ENCODE measurements at regions not wholly inside any gene's neighbourhood (a gene's known extent, or its start where the extent isn't known, plus 50 kb on each side); places are given as distances from the start of the nearest gene placed in this dataset.

DNA sequence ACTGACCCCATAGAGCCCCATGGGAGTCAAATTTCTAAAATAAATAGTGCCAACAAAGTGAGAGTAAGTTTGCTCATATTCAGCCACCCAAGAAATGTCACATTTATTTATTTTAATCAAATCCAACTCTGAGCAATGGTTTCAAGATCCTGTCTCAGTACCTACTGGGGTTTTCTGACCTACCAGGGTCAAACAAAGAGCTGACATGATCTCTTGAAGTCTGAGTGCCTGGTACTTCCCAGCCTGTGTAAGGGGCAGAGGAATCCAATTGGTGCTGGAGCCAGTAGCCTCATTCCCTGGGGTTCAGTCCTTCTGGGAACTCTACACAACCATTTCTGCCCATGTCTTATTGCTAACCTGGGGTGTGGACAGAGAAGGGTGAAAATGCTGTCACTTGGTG lies 104.6 kb upstream of the SERP2 start:
- POLR2A ChIA-PET = no interaction called here
- Histone ChIP-seq H3K4me3 (ENCODE audit: low read depth, low read length) (no peak overlapping the region), H3K36me3 (ENCODE audit: control insufficient read depth, insufficient read depth, low read length) (no peaks in the 10 kb centered on the region), H3K27me3 (ENCODE audit: control insufficient read depth, insufficient read depth, low read length) (no peaks in the 10 kb centered on the region)
- CTCF ChIA-PET = no interaction called here
- DNase-seq (ENCODE audit: low read depth) = no peak
- TF ChIP-seq, protein P1, sequence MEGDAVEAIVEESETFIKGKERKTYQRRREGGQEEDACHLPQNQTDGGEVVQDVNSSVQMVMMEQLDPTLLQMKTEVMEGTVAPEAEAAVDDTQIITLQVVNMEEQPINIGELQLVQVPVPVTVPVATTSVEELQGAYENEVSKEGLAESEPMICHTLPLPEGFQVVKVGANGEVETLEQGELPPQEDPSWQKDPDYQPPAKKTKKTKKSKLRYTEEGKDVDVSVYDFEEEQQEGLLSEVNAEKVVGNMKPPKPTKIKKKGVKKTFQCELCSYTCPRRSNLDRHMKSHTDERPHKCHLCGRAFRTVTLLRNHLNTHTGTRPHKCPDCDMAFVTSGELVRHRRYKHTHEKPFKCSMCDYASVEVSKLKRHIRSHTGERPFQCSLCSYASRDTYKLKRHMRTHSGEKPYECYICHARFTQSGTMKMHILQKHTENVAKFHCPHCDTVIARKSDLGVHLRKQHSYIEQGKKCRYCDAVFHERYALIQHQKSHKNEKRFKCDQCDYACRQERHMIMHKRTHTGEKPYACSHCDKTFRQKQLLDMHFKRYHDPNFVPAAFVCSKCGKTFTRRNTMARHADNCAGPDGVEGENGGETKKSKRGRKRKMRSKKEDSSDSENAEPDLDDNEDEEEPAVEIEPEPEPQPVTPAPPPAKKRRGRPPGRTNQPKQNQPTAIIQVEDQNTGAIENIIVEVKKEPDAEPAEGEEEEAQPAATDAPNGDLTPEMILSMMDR (IDR thresholded peaks at IDR 0.05; ENCODE audit: insufficient read depth, low read depth, low read length) = no peak

DNA sequence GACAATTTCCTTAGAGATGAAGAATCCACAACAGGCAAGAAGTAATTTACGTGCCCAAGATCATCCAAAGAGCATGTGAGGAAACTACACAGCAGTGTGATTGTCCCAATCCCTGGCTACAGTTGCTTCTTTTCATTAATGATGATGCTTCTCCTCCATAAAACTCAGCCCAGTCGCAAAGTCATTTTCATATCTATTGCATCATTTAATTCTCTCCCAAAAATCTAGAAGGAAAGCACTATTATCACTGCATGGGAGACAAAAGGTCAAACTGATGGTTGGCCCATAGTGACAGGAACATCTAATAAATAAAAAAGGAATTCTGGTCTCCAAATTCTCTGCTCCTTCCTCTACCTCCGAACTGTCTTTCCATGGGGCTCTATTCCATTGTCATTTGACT lies 103.5 kb upstream of the SERP2 start:
- DNase-seq (ENCODE audit: low read depth) = no peak
- CTCF ChIA-PET = no interaction called here
- POLR2A ChIA-PET = no interaction called here
- TF ChIP-seq, protein P1 (IDR thresholded peaks at IDR 0.05; ENCODE audit: insufficient read depth, low read depth, low read length) = no peak
- Histone ChIP-seq H3K27me3 (ENCODE audit: control insufficient read depth, insufficient read depth, low read length) (no peaks in the 10 kb centered on the region), H3K4me3 (ENCODE audit: low read depth, low read length) (no peak overlapping the region), H3K36me3 (ENCODE audit: control insufficient read depth, insufficient read depth, low read length) (no peaks in the 10 kb centered on the region)

DNA sequence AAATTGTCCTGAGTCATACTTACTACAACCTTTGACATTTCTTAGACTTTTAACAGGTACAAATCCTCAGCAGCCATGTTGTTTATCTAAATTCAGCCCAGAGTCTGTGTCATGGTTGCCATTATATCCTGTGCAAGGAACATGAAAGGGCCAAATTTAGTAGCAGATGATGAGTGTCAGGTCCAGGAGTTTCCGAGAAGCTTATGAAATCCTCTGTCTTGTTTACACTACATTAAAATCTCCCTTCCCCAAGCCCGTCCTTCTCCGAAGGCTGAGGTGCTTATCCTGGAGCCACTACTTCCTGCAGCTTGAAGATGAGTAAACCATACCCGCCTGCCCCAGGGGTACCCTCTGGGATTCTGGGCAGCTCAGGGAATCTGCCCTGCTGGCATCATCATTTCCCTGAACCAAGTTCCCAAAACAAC lies 102.6 kb upstream of the SERP2 start:
- ChIA-PET CTCF (interaction anchor here (0.7 kb wide), 1 partner anchor 23 kb away, joined by 3 read pairs; no protein-coding TSS in a partner anchor), POLR2A (no interaction called here)
- TF ChIP-seq, protein P1 (IDR thresholded peaks at IDR 0.05; ENCODE audit: insufficient read depth, low read depth, low read length) = no peak
- DNase-seq (ENCODE audit: low read depth) = no peak
- no peaks in the 10 kb centered on the region for H3K27me3 ChIP-seq (ENCODE audit: control insufficient read depth, insufficient read depth, low read length)
- no peaks in the 10 kb centered on the region for H3K36me3 ChIP-seq (ENCODE audit: control insufficient read depth, insufficient read depth, low read length)
- H3K4me3 ChIP-seq (ENCODE audit: low read depth, low read length) = no peak overlapping the region

DNA sequence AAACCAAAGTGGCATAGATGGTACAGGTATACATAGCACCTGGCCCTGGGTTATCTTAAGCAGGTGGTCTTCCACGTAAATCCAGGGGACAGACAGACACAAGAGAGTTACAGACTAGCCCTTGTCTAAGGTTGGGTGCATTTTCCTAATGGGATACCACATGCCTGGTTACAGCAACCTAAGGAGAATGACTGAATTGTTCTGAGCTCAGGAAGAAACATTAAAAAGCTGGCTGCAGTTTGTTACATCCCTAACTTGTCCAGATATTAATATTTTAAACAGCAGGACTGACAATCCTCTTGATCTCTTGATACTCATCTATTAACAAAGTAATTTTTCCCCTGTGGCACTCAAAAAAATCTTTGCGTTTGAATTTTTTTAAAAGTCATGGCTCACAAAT lies 102.2 kb upstream of the SERP2 start:
- ChIA-PET CTCF (interaction anchor here (1.3 kb wide), 1 partner anchor 81 kb away, joined by 3 read pairs; no protein-coding TSS in a partner anchor), POLR2A (no interaction called here)
- Histone ChIP-seq H3K4me3 (ENCODE audit: low read depth, low read length) (no peak overlapping the region), H3K27me3 (ENCODE audit: control insufficient read depth, insufficient read depth, low read length) (no peaks in the 10 kb centered on the region), H3K36me3 (ENCODE audit: control insufficient read depth, insufficient read depth, low read length) (no peaks in the 10 kb centered on the region)
- DNase-seq (ENCODE audit: low read depth) = no peak
- TF ChIP-seq, protein P1 (IDR thresholded peaks at IDR 0.05; ENCODE audit: insufficient read depth, low read depth, low read length) = no peak

DNA sequence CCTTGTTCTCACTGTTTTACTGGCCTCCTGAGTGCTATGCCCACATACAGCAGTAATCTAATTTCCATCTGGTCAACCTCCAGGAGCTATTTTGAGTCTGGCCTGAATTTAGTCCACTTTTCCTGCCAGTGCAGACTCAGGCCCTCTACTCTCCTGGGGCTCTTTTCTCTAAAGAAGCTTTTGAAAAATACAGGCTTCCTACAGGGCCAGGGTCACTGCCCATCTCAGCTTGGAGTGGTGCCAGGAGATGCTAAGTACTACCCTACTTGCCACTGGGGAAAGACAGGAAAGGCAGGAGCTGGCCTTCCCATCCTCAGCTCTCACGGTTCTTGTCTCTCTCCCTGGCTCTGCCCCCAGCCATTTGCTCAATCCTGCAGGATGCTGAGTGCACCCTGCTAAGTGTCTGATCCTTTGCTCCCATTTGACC lies 101.7 kb upstream of the SERP2 start:
- H3K4me3 ChIP-seq (ENCODE audit: low read depth, low read length) = no peak overlapping the region
- ChIA-PET CTCF (interaction anchor here (1.3 kb wide), 1 partner anchor 81 kb away, joined by 3 read pairs; no protein-coding TSS in a partner anchor), POLR2A (no interaction called here)
- no peaks in the 10 kb centered on the region for H3K36me3 ChIP-seq (ENCODE audit: control insufficient read depth, insufficient read depth, low read length)
- TF ChIP-seq, protein P1 (IDR thresholded peaks at IDR 0.05; ENCODE audit: insufficient read depth, low read depth, low read length) = no peak
- H3K27me3 ChIP-seq (ENCODE audit: control insufficient read depth, insufficient read depth, low read length) = no peaks in the 10 kb centered on the region
- no peak for DNase-seq (ENCODE audit: low read depth)

Measured in BJ (cell line).